GM12878 (cell line): ENCODE measurements at regions not wholly inside any gene's neighbourhood (a gene's known extent, or its start where the extent isn't known, plus 50 kb on each side); places are given as distances from the start of the nearest gene placed in this dataset.

ENCODE experiments used
- ATAC-seq: fragments of 200-7000 bp; cut with Tn5 transposase; 3 replicates; pipeline ENCODE4 v1.9.1; 2020; ENCODE audit warnings: mild to moderate bottlenecking, moderate library complexity
- BruUV-seq: library from RNA; stranded (reverse); fragments of 400-500 nt; replicated peaks from 2 replicates; lab custom pipeline; 2021; lab: Mats Ljungman, UMichigan
- CTCF ChIA-PET: fragments of 300-600 bp; sonication (Branson Sonifier 250); formaldehyde crosslinking; extraction: SDS; loops from one replicate; lab custom pipeline; 2021; ENCODE audit warnings: inconsistent platforms; lab: Yijun Ruan, JAX
- POLR2A ChIA-PET: fragments of 350-600 bp; formaldehyde crosslinking; extraction: SDS; loops from one replicate; lab custom pipeline; 2021; ENCODE audit warnings: inconsistent platforms; lab: Charles Lee
- RAD21 ChIA-PET: fragments of 300-600 bp; sonication (Branson Sonifier 250); formaldehyde crosslinking; loops from one replicate; lab custom pipeline; 2023; ENCODE audit warnings: antibody characterized with exemption; ENCODE audit not compliant: unreplicated experiment; lab: Charles Lee
- SMC1A ChIA-PET: fragments of 300-600 bp; sonication (Branson Sonifier 250); formaldehyde crosslinking; loops from one replicate; lab custom pipeline; 2023; ENCODE audit not compliant: unreplicated experiment, uncharacterized antibody; lab: Charles Lee
- DNase-seq: peaks from one replicate; pipeline ENCODE4 v3.0.0-alpha.2; 2011; ENCODE audit warnings: low read depth, low spot score
- FAIRE-seq: peaks from 3 replicates; lab custom pipeline; 2011; peaks lifted over from hg19 to GRCh38; lab: Jason Lieb, UNC
- H2AFZ ChIP-seq: 2 replicates; pipeline ENCODE4 v1.6.0; 2011; ENCODE audit warnings: low read depth, low read length, control low read depth; ENCODE audit not compliant: control insufficient read depth
- H3K27ac ChIP-seq: 2 replicates; pipeline ENCODE4 v1.5.1; 2011; ENCODE audit warnings: control low read depth; ENCODE audit not compliant: control insufficient read depth, insufficient read depth
- H3K27me3 ChIP-seq, 2 experiments: replicated peaks in 1 of 2; 2 replicates each; pipeline versions ENCODE4 v1.6.0 to v1.6.1; 2011; ENCODE audit warnings: low read length in 1 of 2; ENCODE audit not compliant: control insufficient read depth in 2 of 2, insufficient read depth in 2 of 2
- H3K36me3 ChIP-seq, 2 experiments: 2 replicates each; pipeline ENCODE4 v1.5.1; 2011; ENCODE audit warnings: low read length in 1 of 2; ENCODE audit not compliant: control insufficient read depth in 2 of 2, insufficient read depth in 2 of 2
- H3K4me1 ChIP-seq: 2 replicates; pipeline ENCODE4 v1.6.1; 2011; ENCODE audit warnings: mild to moderate bottlenecking, low read length, moderate library complexity, mixed read lengths; ENCODE audit not compliant: control insufficient read depth, insufficient read depth
- H3K4me2 ChIP-seq: 2 replicates; pipeline ENCODE4 v1.6.0; 2011; ENCODE audit warnings: control low read depth; ENCODE audit not compliant: control insufficient read depth, insufficient read depth
- H3K4me3 ChIP-seq: fragments of 200-600 bp; sonication (generic); 2 replicates; pipeline ENCODE4 v1.5.1; 2016
- H3K79me2 ChIP-seq: 2 replicates; pipeline ENCODE4 v1.6.0; 2011; ENCODE audit warnings: low read length; ENCODE audit not compliant: control insufficient read depth, insufficient read depth
- H3K9ac ChIP-seq: 2 replicates; pipeline ENCODE4 v1.8.0; 2011; ENCODE audit warnings: low read length, control low read depth, mixed read lengths; ENCODE audit not compliant: control insufficient read depth, insufficient read depth
- H3K9me3 ChIP-seq: replicated peaks from 3 replicates; pipeline ENCODE4 v1.5.1; 2011; ENCODE audit warnings: mild to moderate bottlenecking, low read length; ENCODE audit not compliant: control insufficient read depth, insufficient read depth
- H4K20me1 ChIP-seq: 2 replicates; pipeline ENCODE4 v1.6.0; 2011; ENCODE audit not compliant: control insufficient read depth, insufficient read depth
- BCL11A ChIP-seq: IDR thresholded peaks from 2 replicates; pipeline ENCODE4 v1.6.1; 2011; ENCODE audit warnings: low read depth, low read length
- CBX3 ChIP-seq: fragments of 200-600 bp; sonication (generic); IDR thresholded peaks from 2 replicates; pipeline ENCODE4 v1.6.1; 2016; ENCODE audit warnings: low read depth, borderline replicate concordance
- CREB1 ChIP-seq: IDR thresholded peaks from 2 replicates; pipeline ENCODE4 v1.6.1; 2012; ENCODE audit warnings: low read depth, mild to moderate bottlenecking, inconsistent platforms
- REST ChIP-seq: IDR thresholded peaks from 2 replicates; pipeline ENCODE4 v1.6.1; 2012; ENCODE audit warnings: mild to moderate bottlenecking, low read depth, low read length
- RFX5 ChIP-seq: IDR thresholded peaks from 2 replicates; pipeline ENCODE4 v1.6.1; 2011; ENCODE audit warnings: low read depth, low read length, improper control_type of control experiment
- STAT1 ChIP-seq: fragments of 450-650 bp; conservative IDR thresholded peaks from 2 replicates; pipeline ENCODE4 v1.6.1; 2014; ENCODE audit warnings: antibody characterized with exemption, mild to moderate bottlenecking
- TCF7 ChIP-seq: IDR thresholded peaks from 2 replicates; pipeline ENCODE4 v1.6.1; 2014; ENCODE audit warnings: antibody characterized with exemption, borderline replicate concordance
- whole genome bisulfite sequencing: methylation state at CpG from one replicate; pipeline ENCODE4 v1.1.6; 2016; ENCODE audit warnings: low lambda C conversion rate; ENCODE audit not compliant: insufficient replicate concordance, insufficient coverage; ENCODE audit errors: missing lambda C conversion rate; 5-methylcytosine and 5-hydroxymethylcytosine counted together
- in situ Hi-C: fragments of 300-500 bp; cut with MboI; formaldehyde crosslinking; loops from 9 replicates; pipeline ENCODE4 v1.14.3; 2018; ENCODE audit warnings: mixed read lengths
- intact Hi-C: fragments of 100-400 bp; cut with micrococcal nuclease; formaldehyde crosslinking; loops from one replicate; pipeline ENCODE4 v1.14.2; 2022; ENCODE audit not compliant: unreplicated experiment

- WGBS, result 50% methylated on average over 4 of the region's 4 CpGs
- POLR2A ChIA-PET, result no interaction called here
- CTCF ChIA-PET, result no interaction called here
Measured at GRCh38 chrX:151830911-151831310, 81.8 kb upstream of the MAGEA4 start.

More at GRCh38 chrX:151830911-151831310, 81.8 kb upstream of the MAGEA4 start:
- H3K4me1 ChIP-seq, result no peaks in the 10 kb centered on the region
- H2AFZ ChIP-seq, result no peak overlapping the region
- no peaks in the 10 kb centered on the region for H3K9me3 ChIP-seq
- no TSS peak for BruUV-seq
- H3K4me2 ChIP-seq, result no peak overlapping the region
- no peak overlapping the region for H3K9ac ChIP-seq
- intact Hi-C loops, result no loop called here
- no peaks in the 10 kb centered on the region for H3K79me2 ChIP-seq
- TF ChIP-seq REST, result no peak
- TF ChIP-seq BCL11A, result no peak
- no peak for TF ChIP-seq STAT1
- TF ChIP-seq CBX3, result no peak
- TF ChIP-seq RFX5, result no peak
- TF ChIP-seq TCF7, result no peak
- TF ChIP-seq CREB1, result no peak
- TF ChIP-seq, all 136 proteins: peak for 0
- ChIA-PET SMC1A (interaction anchor here (0.5 to 1.8 kb wide), 2 partner anchors 11 to 595 kb away, joined by 3 to 6 read pairs; no protein-coding TSS in a partner anchor), RAD21 (no interaction called here)
- no peak overlapping the region for H3K27ac ChIP-seq
- no peak overlapping the region for H3K4me3 ChIP-seq
- H3K27me3 ChIP-seq, result no peaks in the 10 kb centered on the region
- in situ Hi-C loops, result no loop called here
- ATAC-seq, result no peak
- H4K20me1 ChIP-seq, result no peaks in the 10 kb centered on the region
- DNase-seq, result no peak
- FAIRE-seq, result no peak
- no peaks in the 10 kb centered on the region for H3K36me3 ChIP-seq
